HCT116 (cell line): ENCODE measurements at regions not wholly inside any gene's neighbourhood (a gene's known extent, or its start where the extent isn't known, plus 50 kb on each side); places are given as distances from the start of the nearest gene placed in this dataset.

Source experiments
- ATAC-seq: fragments of 200-7000 bp; cut with Tn5 transposase; 2 replicates; pipeline ENCODE4 v1.9.1; 2020; ENCODE audit warnings: mild to moderate bottlenecking, moderate library complexity
- BruUV-seq: library from RNA; stranded (reverse); fragments of 400-500 nt; replicated peaks from 2 replicates; lab custom pipeline; 2021; lab: Mats Ljungman, UMichigan
- CTCF ChIA-PET: fragments of 300-600 bp; sonication (Branson Sonifier 250); formaldehyde crosslinking; loops from one replicate; lab custom pipeline; 2021; ENCODE audit warnings: antibody characterized with exemption; lab: Charles Lee
- POLR2A ChIA-PET: fragments of 300-600, 350-600 bp; sonication (Branson Sonifier 250); formaldehyde crosslinking; loops from one replicate; lab custom pipeline; 2021; ENCODE audit warnings: antibody characterized with exemption; lab: Charles Lee
- RAD21 ChIA-PET, 2 experiments: fragments of 300-600 bp; sonication (Branson Sonifier 250); formaldehyde crosslinking; loops; one replicate each; lab custom pipeline; 2023; ENCODE audit warnings: low total read pairs in 2 of 2; ENCODE audit not compliant: uncharacterized antibody in 2 of 2, unreplicated experiment in 2 of 2, low non-redundant PET in 1 of 2; lab: Charles Lee
- DNase-seq: peaks from one replicate; pipeline ENCODE4 v3.0.0-alpha.2; 2010; ENCODE audit warnings: low read depth, low spot score
- H2AFZ ChIP-seq: fragments of 200-600 bp; shearing (Covaris generic), sonication (generic); 2 replicates; pipeline ENCODE4 v1.6.1; 2017; ENCODE audit warnings: low read depth, mixed run types, mixed read lengths, antibody characterized with exemption, low read length; ENCODE audit not compliant: poor library complexity, severe bottlenecking
- H3K27ac ChIP-seq: 2 replicates; pipeline ENCODE4 v1.5.1; 2012; ENCODE audit warnings: low read depth, low read length
- H3K27me3 ChIP-seq: fragments of 200-600 bp; sonication (generic); 2 replicates; pipeline ENCODE4 v1.6.1; 2016; ENCODE audit warnings: mixed run types, low read length, mixed read lengths; ENCODE audit not compliant: insufficient read depth
- H3K36me3 ChIP-seq, 2 experiments: fragments of 200-500 bp in 1 of 2; fragments of 200-600 bp in 1 of 2; sonication (Bioruptor generic) in 1 of 2; sonication (generic) in 1 of 2; 2 replicates each; pipeline versions ENCODE4 v1.5.1 to v1.6.1; 2014 to 2016; ENCODE audit warnings: low read length in 2 of 2, inconsistent platforms in 1 of 2, mixed read lengths in 1 of 2, mixed run types in 1 of 2; ENCODE audit not compliant: insufficient read depth in 2 of 2, control insufficient read depth in 1 of 2
- H3K4me1 ChIP-seq, 2 experiments: fragments of 200-600 bp in 1 of 2; sonication (generic) in 1 of 2; 2 replicates each; pipeline versions ENCODE4 v1.5.1 to v1.6.1; 2012 to 2017; ENCODE audit warnings: low read length in 2 of 2, inconsistent platforms in 1 of 2, mild to moderate bottlenecking in 1 of 2, mixed read lengths in 1 of 2, mixed run types in 1 of 2, moderate library complexity in 1 of 2; ENCODE audit not compliant: insufficient read depth in 2 of 2, control insufficient read depth in 1 of 2
- H3K4me2 ChIP-seq: fragments of 200-600 bp; sonication (generic); 2 replicates; pipeline ENCODE4 v1.6.1; 2017; ENCODE audit warnings: mixed run types, low read length, mixed read lengths
- H3K4me3 ChIP-seq, 2 experiments: fragments of 200-600 bp in 1 of 2; sonication (generic) in 1 of 2; replicated peaks in 1 of 2; 2 replicates each; pipeline ENCODE4 v1.5.1; 2011 to 2016; ENCODE audit warnings: low read length in 2 of 2, control low read depth in 1 of 2, low read depth in 1 of 2, mild to moderate bottlenecking in 1 of 2, mixed read lengths in 1 of 2, mixed run types in 1 of 2
- H3K79me2 ChIP-seq: fragments of 200-600 bp; sonication (generic); 2 replicates; pipeline ENCODE4 v1.6.1; 2017; ENCODE audit warnings: mild to moderate bottlenecking, mixed run types, low read length, moderate library complexity, mixed read lengths; ENCODE audit not compliant: insufficient read depth
- H3K9ac ChIP-seq: fragments of 200-600 bp; sonication (generic); 2 replicates; pipeline ENCODE4 v1.6.1; 2016; ENCODE audit warnings: low read length, mixed read lengths
- H3K9me2 ChIP-seq: fragments of 200-600 bp; sonication (generic), shearing (Covaris generic); 2 replicates; pipeline ENCODE4 v1.6.1; 2017; ENCODE audit warnings: mixed run types, mild to moderate bottlenecking, moderate library complexity; ENCODE audit not compliant: insufficient read depth
- H3K9me3 ChIP-seq, 2 experiments: fragments of 200-500 bp in 1 of 2; fragments of 200-600 bp in 1 of 2; sonication (Bioruptor generic) in 1 of 2; sonication (generic) in 1 of 2; 2 replicates each; pipeline ENCODE4 v1.6.1; 2014 to 2017; ENCODE audit warnings: low read length in 2 of 2, mixed read lengths in 2 of 2, inconsistent platforms in 1 of 2, low read depth in 1 of 2, mild to moderate bottlenecking in 1 of 2, mixed run types in 1 of 2, moderate library complexity in 1 of 2; ENCODE audit not compliant: control insufficient read depth in 1 of 2, insufficient read depth in 1 of 2
- H4K20me1 ChIP-seq: fragments of 200-600 bp; sonication (generic), shearing (Covaris generic); 2 replicates; pipeline ENCODE4 v1.6.1; 2017; ENCODE audit warnings: mixed run types, mild to moderate bottlenecking, moderate library complexity; ENCODE audit not compliant: insufficient read depth
- CBX3 ChIP-seq: IDR thresholded peaks from 2 replicates; pipeline ENCODE4 v1.6.1; 2012; ENCODE audit warnings: low read depth
- CTCF ChIP-seq, 3 experiments: fragments of 200-600 bp in 1 of 3; sonication (generic) in 1 of 3; IDR thresholded peaks in 2 of 3; conservative IDR thresholded peaks in 1 of 3; 2 replicates each; pipeline ENCODE4 v1.5.1; 2012 to 2017; ENCODE audit warnings: low read depth in 2 of 3, low read length in 2 of 3, antibody characterized with exemption in 1 of 3, borderline replicate concordance in 1 of 3, control low read depth in 1 of 3, mild to moderate bottlenecking in 1 of 3, mixed read lengths in 1 of 3, mixed run types in 1 of 3, moderate library complexity in 1 of 3; ENCODE audit not compliant: insufficient read depth in 1 of 3
- JUND ChIP-seq: IDR thresholded peaks from 2 replicates; pipeline ENCODE4 v1.6.1; 2012
- MAX ChIP-seq: IDR thresholded peaks from 2 replicates; pipeline ENCODE4 v1.6.1; 2012
- POLR2A ChIP-seq: IDR thresholded peaks from 2 replicates; pipeline ENCODE4 v1.7.0; 2011; ENCODE audit warnings: borderline replicate concordance; ENCODE audit not compliant: insufficient read depth, insufficient read length; ENCODE audit errors: extremely low read depth
- RAD21 ChIP-seq: IDR thresholded peaks from 2 replicates; pipeline ENCODE4 v1.6.1; 2012; ENCODE audit warnings: low read depth, mild to moderate bottlenecking
- SIN3A ChIP-seq: IDR thresholded peaks from 2 replicates; pipeline ENCODE4 v1.6.1; 2012; ENCODE audit warnings: low read depth
- SP1 ChIP-seq: IDR thresholded peaks from 2 replicates; pipeline ENCODE4 v1.6.1; 2012; ENCODE audit warnings: low read depth
- ZBTB33 ChIP-seq: IDR thresholded peaks from 2 replicates; pipeline ENCODE4 v1.6.1; 2011; ENCODE audit warnings: mild to moderate bottlenecking, low read length, moderate library complexity; ENCODE audit not compliant: insufficient replicate concordance; ENCODE audit errors: extremely low read depth
- intact Hi-C: fragments of 100-400 bp; cut with micrococcal nuclease; formaldehyde crosslinking; loops from 2 replicates; pipeline ENCODE4 v1.10.0; 2022

- Histone ChIP-seq H3K79me2 (no peaks in the 10 kb centered on the region), H3K36me3 (no peaks in the 10 kb centered on the region), H2AFZ (no peak overlapping the region), H3K4me3 (no peak overlapping the region), H3K27me3 (no peaks in the 10 kb centered on the region), H4K20me1 (no peaks in the 10 kb centered on the region), H3K4me1 (no peaks in the 10 kb centered on the region), H3K4me2 (no peak overlapping the region), H3K9ac (no peak overlapping the region), H3K9me3 (no peaks in the 10 kb centered on the region), H3K9me2 (no peaks in the 10 kb centered on the region), H3K27ac (no peak overlapping the region)
- BruUV-seq: no TSS peak
- POLR2A ChIA-PET: no interaction called here
- ATAC-seq: no peak
- intact Hi-C loops: no loop called here
- no peak for DNase-seq
- TF ChIP-seq JUND: no peak
- peak in 2 of 3 experiments; percentile 15 to 27; a peak in 2 of 6 replicates for TF ChIP-seq CTCF (IDR thresholded peaks at IDR 0.05 in 2 of 3, conservative IDR thresholded peaks at IDR 0.05 in 1 of 3; ENCODE audit: borderline replicate concordance in 1 of 3, insufficient read depth in 1 of 3, low read depth in 2 of 3, low read length in 2 of 3)
- RAD21 ChIA-PET: no interaction called here
- CTCF ChIA-PET: no interaction called here
Measured at GRCh38 chr13:33466262-33466661, 180.7 kb upstream of the STARD13 start.

- Histone ChIP-seq H3K36me3 (no peaks in the 10 kb centered on the region), H3K4me2 (no peak overlapping the region), H3K27ac (no peak overlapping the region), H3K9me2 (no peaks in the 10 kb centered on the region), H3K9ac (no peak overlapping the region), H3K4me1 (no peaks in the 10 kb centered on the region), H3K27me3 (no peaks in the 10 kb centered on the region), H4K20me1 (no peaks in the 10 kb centered on the region), H2AFZ (no peak overlapping the region), H3K4me3 (no peak overlapping the region), H3K79me2 (no peaks in the 10 kb centered on the region), H3K9me3 (no peaks in the 10 kb centered on the region)
- ATAC-seq (no peak), DNase-seq (no peak)
- CTCF ChIA-PET: no interaction called here
- POLR2A ChIA-PET: no interaction called here
- TF ChIP-seq MAX: no peak
- TF ChIP-seq POLR2A: no peak
- no peak for TF ChIP-seq CBX3
- TF ChIP-seq SP1: no peak
- no peak for TF ChIP-seq SIN3A
- TF ChIP-seq ZBTB33: no peak
- TF ChIP-seq RAD21: no peak
- no TSS peak for BruUV-seq
- intact Hi-C loops: no loop called here
- RAD21 ChIA-PET: no interaction called here
Measured at GRCh38 chr13:33467556-33467955, 182.0 kb upstream of the STARD13 start.
